GM20000 (cell line): ENCODE measurements at regions not wholly inside any gene's neighbourhood (a gene's known extent, or its start where the extent isn't known, plus 50 kb on each side); places are given as distances from the start of the nearest gene placed in this dataset.
"Not testable (repeated sequence)": the region's sequence is repeated elsewhere in the genome, so short reads cannot be mapped to it uniquely, and the experiment has no call there.

Source experiments
- DNase-seq: peaks from one replicate; pipeline ENCODE4 v3.0.0; 2012; ENCODE audit warnings: low spot score
- CTCF ChIP-seq: IDR thresholded peaks from 2 replicates; pipeline ENCODE4 v1.5.1; 2012; ENCODE audit warnings: mild to moderate bottlenecking, control low read depth; ENCODE audit errors: extremely low read depth, missing control alignments

- no peak for DNase-seq
- TF ChIP-seq CTCF: no peak
These were observed 616.0 kb upstream of the IGFBP7 start for GRCh38 chr4:57726154-57726553.

GRCh38 chr4:57719456-57719855 lies 609.3 kb upstream of the IGFBP7 start:
- no peak for DNase-seq
- TF ChIP-seq CTCF: no peak

- DNase-seq: not testable (repeated sequence)
These were observed 604.1 kb upstream of the IGFBP7 start for GRCh38 chr4:57714313-57714712.

GRCh38 chr4:57710053-57710452 lies 599.9 kb upstream of the IGFBP7 start:
- no peak for TF ChIP-seq CTCF
- no peak for DNase-seq

GRCh38 chr4:57691370-57691769 lies 581.2 kb upstream of the IGFBP7 start:
- TF ChIP-seq CTCF: no peak
- no peak for DNase-seq

- TF ChIP-seq CTCF: no peak
- no peak for DNase-seq
These were observed 579.6 kb upstream of the IGFBP7 start for GRCh38 chr4:57689693-57690205.

- TF ChIP-seq CTCF: no peak
- DNase-seq: no peak
These were observed 572.1 kb upstream of the IGFBP7 start for GRCh38 chr4:57682275-57682674.

- DNase-seq: no peak
- no peak for TF ChIP-seq CTCF
These were observed 569.8 kb upstream of the IGFBP7 start for GRCh38 chr4:57679969-57680368.
